ENCODE measurements at regions not wholly inside any gene's neighbourhood (a gene's known extent, or its start where the extent isn't known, plus 50 kb on each side); places are given as distances from the start of the nearest gene placed in this dataset.

- no peak overlapping the region for H3K4me3 ChIP-seq
- intact Hi-C loops (cut with DNase I; ENCODE audit: low total_unique reads) (no loop called here), in situ Hi-C loops (cut with MboI; ENCODE audit: low pct_ligation_motif_present in 1 of 4, low pct_unique_long_range_greater_than_20kb in 1 of 4, low sequenced_read_pairs in 3 of 4) (no loop called here)
- no peak for DNase-seq
- H3K36me3 ChIP-seq: no peaks in the 10 kb centered on the region
- H3K9me3 ChIP-seq: no peaks in the 10 kb centered on the region
- H3K4me1 ChIP-seq: no peaks in the 10 kb centered on the region
- TF ChIP-seq CTCF (IDR thresholded peaks at IDR 0.05): no peak
- TF ChIP-seq POLR2AphosphoS5 (IDR thresholded peaks at IDR 0.05): no peak
- no peak for TF ChIP-seq EP300 (IDR thresholded peaks at IDR 0.05; ENCODE audit: low read depth)
- TF ChIP-seq POLR2A (IDR thresholded peaks at IDR 0.05): no peak
- WGBS, 2 donors (ENCODE audit: low coverage in 1 of 2): 42% methylated on average over 5 of the region's 5 CpGs; no CpG with 5 or more reads in 1 of the 2 donors
- no peaks in the 10 kb centered on the region for H3K27me3 ChIP-seq
- no peak overlapping the region for H3K27ac ChIP-seq
Observed at GRCh38 chrX:45903781-45904201, 641.4 kb downstream of the ZNF674 start.

- no peak for TF ChIP-seq POLR2A (IDR thresholded peaks at IDR 0.05)
- no peak for TF ChIP-seq POLR2AphosphoS5 (IDR thresholded peaks at IDR 0.05)
- TF ChIP-seq CTCF (IDR thresholded peaks at IDR 0.05): no peak
- no peak for TF ChIP-seq EP300 (IDR thresholded peaks at IDR 0.05; ENCODE audit: low read depth)
- DNase-seq: no peak
- H3K27ac ChIP-seq: no peak overlapping the region
- H3K9me3 ChIP-seq: no peaks in the 10 kb centered on the region
- H3K36me3 ChIP-seq: no peaks in the 10 kb centered on the region
- H3K4me1 ChIP-seq: no peaks in the 10 kb centered on the region
- no peak overlapping the region for H3K4me3 ChIP-seq
- H3K27me3 ChIP-seq: no peaks in the 10 kb centered on the region
- intact Hi-C loops (cut with DNase I; ENCODE audit: low total_unique reads): no loop called here
- WGBS, 2 donors (ENCODE audit: low coverage in 1 of 2): 61 to 90% methylated on average over 2 to 9 of the region's 9 CpGs
- in situ Hi-C loops (cut with MboI; ENCODE audit: low pct_ligation_motif_present in 1 of 4, low pct_unique_long_range_greater_than_20kb in 1 of 4, low sequenced_read_pairs in 3 of 4): no loop called here
Observed at GRCh38 chrX:45900766-45901615, 644.2 kb downstream of the ZNF674 start.

- no peaks in the 10 kb centered on the region for H3K36me3 ChIP-seq
- H3K4me3 ChIP-seq: no peak overlapping the region
- no peaks in the 10 kb centered on the region for H3K9me3 ChIP-seq
- 79 to 80% methylated on average over 1 to 4 of the region's 4 CpGs for WGBS, 2 donors (ENCODE audit: low coverage in 1 of 2)
- H3K4me1 ChIP-seq: no peaks in the 10 kb centered on the region
- TF ChIP-seq EP300 (IDR thresholded peaks at IDR 0.05; ENCODE audit: low read depth) (no peak), POLR2AphosphoS5 (IDR thresholded peaks at IDR 0.05) (no peak), CTCF (IDR thresholded peaks at IDR 0.05) (no peak), POLR2A (IDR thresholded peaks at IDR 0.05) (no peak)
- intact Hi-C loops (cut with DNase I; ENCODE audit: low total_unique reads) (no loop called here), in situ Hi-C loops (cut with MboI; ENCODE audit: low pct_ligation_motif_present in 1 of 4, low pct_unique_long_range_greater_than_20kb in 1 of 4, low sequenced_read_pairs in 3 of 4) (no loop called here)
- H3K27ac ChIP-seq: no peak overlapping the region
- H3K27me3 ChIP-seq: no peaks in the 10 kb centered on the region
- DNase-seq: no peak
Observed at GRCh38 chrX:45894864-45895645, 650.2 kb downstream of the ZNF674 start.

- in situ Hi-C loops (cut with MboI; ENCODE audit: low pct_ligation_motif_present in 1 of 4, low pct_unique_long_range_greater_than_20kb in 1 of 4, low sequenced_read_pairs in 3 of 4): no loop called here
- Histone ChIP-seq H3K36me3 (no peaks in the 10 kb centered on the region), H3K27me3 (no peaks in the 10 kb centered on the region), H3K27ac (no peak overlapping the region), H3K9me3 (no peaks in the 10 kb centered on the region), H3K4me3 (no peak overlapping the region), H3K4me1 (no peaks in the 10 kb centered on the region)
- intact Hi-C loops (cut with DNase I; ENCODE audit: low total_unique reads): no loop called here
- WGBS, 2 donors (ENCODE audit: low coverage in 1 of 2): 81 to 82% methylated on average over 5 to 8 of the region's 8 CpGs
- TF ChIP-seq POLR2AphosphoS5 (IDR thresholded peaks at IDR 0.05) (no peak), EP300 (IDR thresholded peaks at IDR 0.05; ENCODE audit: low read depth) (no peak), CTCF (IDR thresholded peaks at IDR 0.05) (no peak), POLR2A (IDR thresholded peaks at IDR 0.05) (no peak)
- DNase-seq: no peak
Observed at GRCh38 chrX:45889471-45889870, 655.8 kb downstream of the ZNF674 start.

Measured in transverse colon (tissue), 4 donors.